ENCODE measurements at regions not wholly inside any gene's neighbourhood (a gene's known extent, or its start where the extent isn't known, plus 50 kb on each side); places are given as distances from the start of the nearest gene placed in this dataset.

GRCh38 chr1:43069461-43070050 is 102.5 kb downstream of the EBNA1BP2 start:
- TF ChIP-seq CTCF (IDR thresholded peaks at IDR 0.05) (no peak), POLR2AphosphoS5 (IDR thresholded peaks at IDR 0.05; ENCODE audit: low read depth, low read length) (no peak), JUND (IDR thresholded peaks at IDR 0.05) (no peak), TCF12 (IDR thresholded peaks at IDR 0.05) (no peak), NRF1 (IDR thresholded peaks at IDR 0.05; ENCODE audit: low read depth, low read length) (no peak), FOSL2 (IDR thresholded peaks at IDR 0.05; ENCODE audit: borderline replicate concordance, low read depth) (no peak), MXI1 (IDR thresholded peaks at IDR 0.05; ENCODE audit: low read depth, low read length) (no peak), EZH2phosphoT487 (IDR thresholded peaks at IDR 0.05; ENCODE audit: borderline replicate concordance, low read depth) (no peak), TAF1 (IDR thresholded peaks at IDR 0.05; ENCODE audit: borderline replicate concordance, low read depth, low read length) (no peak)

Measured in SK-N-SH (cell line).